Keratinocyte (primary cell): ENCODE measurements at regions not wholly inside any gene's neighbourhood (a gene's known extent, or its start where the extent isn't known, plus 50 kb on each side); places are given as distances from the start of the nearest gene placed in this dataset.

Experiments used
- DNase-seq: peaks from one replicate; pipeline ENCODE4 v3.0.0-alpha.2; 2011; ENCODE audit warnings: low read depth, missing footprints, low spot score
- FAIRE-seq: peaks from 2 replicates; lab custom pipeline; 2011; peaks lifted over from hg19 to GRCh38; lab: Jason Lieb, UNC
- H2AFZ ChIP-seq: 2 replicates; pipeline ENCODE4 v1.6.0; 2012; ENCODE audit warnings: low read length, control low read depth, inconsistent platforms; ENCODE audit not compliant: control insufficient read depth
- H3K27ac ChIP-seq: 2 replicates; pipeline ENCODE4 v1.5.1; 2011; ENCODE audit warnings: low read length; ENCODE audit not compliant: control insufficient read depth, insufficient read depth
- H3K27me3 ChIP-seq: 3 replicates; pipeline ENCODE4 v1.6.0; 2011; ENCODE audit warnings: low read length; ENCODE audit not compliant: control insufficient read depth, insufficient read depth; ENCODE audit errors: extremely low read depth
- H3K36me3 ChIP-seq, 2 experiments: 2 replicates in 1 of 2; 3 replicates in 1 of 2; pipeline ENCODE4 v1.5.1; 2011; ENCODE audit warnings: low read length in 2 of 2, mild to moderate bottlenecking in 1 of 2; ENCODE audit not compliant: control insufficient read depth in 2 of 2, insufficient read depth in 2 of 2; ENCODE audit errors: extremely low read depth in 1 of 2
- H3K4me1 ChIP-seq: 3 replicates; pipeline ENCODE4 v1.5.1; 2011; ENCODE audit warnings: low read length; ENCODE audit not compliant: control insufficient read depth, insufficient read depth; ENCODE audit errors: extremely low read depth
- H3K4me2 ChIP-seq: 3 replicates; pipeline ENCODE4 v1.6.0; 2011; ENCODE audit warnings: low read depth, low read length; ENCODE audit not compliant: control insufficient read depth, insufficient read depth; ENCODE audit errors: extremely low read depth
- H3K4me3 ChIP-seq, 3 experiments: fragments of 200-600 bp in 1 of 3; sonication (generic) in 1 of 3; 2 replicates in 2 of 3; 3 replicates in 1 of 3; pipeline ENCODE4 v1.5.1; 2011 to 2016; ENCODE audit warnings: low read length in 3 of 3, mild to moderate bottlenecking in 3 of 3, control low read depth in 2 of 3, inconsistent platforms in 1 of 3, low read depth in 1 of 3, mixed read lengths in 1 of 3, mixed run types in 1 of 3, moderate library complexity in 1 of 3; ENCODE audit not compliant: control insufficient read depth in 2 of 3, insufficient read depth in 2 of 3; ENCODE audit errors: extremely low read depth in 1 of 3
- H3K79me2 ChIP-seq: 2 replicates; pipeline ENCODE4 v1.6.0; 2012; ENCODE audit warnings: low read length; ENCODE audit not compliant: control insufficient read depth, insufficient read depth
- H3K9ac ChIP-seq: 3 replicates; pipeline ENCODE4 v1.6.0; 2011; ENCODE audit warnings: low read length; ENCODE audit not compliant: control insufficient read depth, insufficient read depth; ENCODE audit errors: extremely low read depth
- H3K9me1 ChIP-seq: 3 replicates; pipeline ENCODE4 v1.6.0; 2011; ENCODE audit warnings: low read length; ENCODE audit not compliant: control insufficient read depth, insufficient read depth; ENCODE audit errors: extremely low read depth
- H3K9me3 ChIP-seq: 2 replicates; pipeline ENCODE4 v1.5.1; 2012; ENCODE audit warnings: low read depth, low read length; ENCODE audit not compliant: control insufficient read depth
- H4K20me1 ChIP-seq: 3 replicates; pipeline ENCODE4 v1.6.0; 2011; ENCODE audit warnings: low read length; ENCODE audit not compliant: control insufficient read depth, insufficient read depth; ENCODE audit errors: extremely low read depth
- EZH2 ChIP-seq: IDR thresholded peaks from one replicate; pipeline ENCODE4 v1.6.1; 2012; ENCODE audit warnings: inconsistent platforms, mild to moderate bottlenecking, low read length, moderate library complexity
- dilution Hi-C: fragments of 300-500 bp; cut with MboI; formaldehyde crosslinking; loops from one replicate; pipeline ENCODE4 v1.7.0; 2020; ENCODE audit warnings: low sequenced_read_pairs; ENCODE audit not compliant: extremely low pct_ligation_motif_present
- TF ChIP-seq, protein P1 (sequence below), 3 experiments: IDR thresholded peaks in 1 of 3; conservative IDR thresholded peaks in 1 of 3; optimal IDR thresholded peaks in 1 of 3; 2 replicates in 2 of 3; 3 replicates in 1 of 3; pipeline versions ENCODE3 to v1.5.1; 2011; ENCODE audit warnings: low read length in 3 of 3, mild to moderate bottlenecking in 3 of 3, moderate library complexity in 2 of 3, control low read depth in 1 of 3, inconsistent platforms in 1 of 3; ENCODE audit not compliant: insufficient read depth in 2 of 3; ENCODE audit errors: extremely low read depth in 1 of 3

DNA sequence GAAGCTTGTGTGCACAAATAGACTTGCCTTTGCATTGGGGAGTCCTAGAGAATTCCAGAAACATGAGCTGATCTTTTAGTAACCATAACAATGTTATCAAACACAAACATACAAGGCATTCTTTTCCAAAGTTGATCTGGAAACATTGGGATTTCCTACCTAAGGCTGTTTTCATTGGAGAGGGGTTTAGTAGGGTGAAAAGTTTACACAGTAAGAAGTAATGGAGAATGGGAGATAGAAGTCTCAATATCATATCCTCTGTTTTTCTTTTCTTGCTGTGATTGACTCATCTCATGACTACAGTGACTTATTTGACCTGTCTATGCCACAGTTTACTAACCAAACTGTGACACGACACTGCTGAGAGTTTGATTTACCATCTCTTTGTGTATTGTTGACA is 65.6 kb upstream of the PLA2G4A start:
- Histone ChIP-seq H3K9me1 (no peaks in the 10 kb centered on the region), H3K27ac (no peak overlapping the region), H3K9me3 (no peaks in the 10 kb centered on the region), H3K79me2 (no peaks in the 10 kb centered on the region), H3K27me3 (no peaks in the 10 kb centered on the region), H3K4me2 (no peak overlapping the region), H2AFZ (no peak overlapping the region), H3K4me3 (no peak overlapping the region), H4K20me1 (no peaks in the 10 kb centered on the region), H3K9ac (no peak overlapping the region), H3K4me1 (no peaks in the 10 kb centered on the region), H3K36me3 (no peaks in the 10 kb centered on the region)
- TF ChIP-seq, protein P1, sequence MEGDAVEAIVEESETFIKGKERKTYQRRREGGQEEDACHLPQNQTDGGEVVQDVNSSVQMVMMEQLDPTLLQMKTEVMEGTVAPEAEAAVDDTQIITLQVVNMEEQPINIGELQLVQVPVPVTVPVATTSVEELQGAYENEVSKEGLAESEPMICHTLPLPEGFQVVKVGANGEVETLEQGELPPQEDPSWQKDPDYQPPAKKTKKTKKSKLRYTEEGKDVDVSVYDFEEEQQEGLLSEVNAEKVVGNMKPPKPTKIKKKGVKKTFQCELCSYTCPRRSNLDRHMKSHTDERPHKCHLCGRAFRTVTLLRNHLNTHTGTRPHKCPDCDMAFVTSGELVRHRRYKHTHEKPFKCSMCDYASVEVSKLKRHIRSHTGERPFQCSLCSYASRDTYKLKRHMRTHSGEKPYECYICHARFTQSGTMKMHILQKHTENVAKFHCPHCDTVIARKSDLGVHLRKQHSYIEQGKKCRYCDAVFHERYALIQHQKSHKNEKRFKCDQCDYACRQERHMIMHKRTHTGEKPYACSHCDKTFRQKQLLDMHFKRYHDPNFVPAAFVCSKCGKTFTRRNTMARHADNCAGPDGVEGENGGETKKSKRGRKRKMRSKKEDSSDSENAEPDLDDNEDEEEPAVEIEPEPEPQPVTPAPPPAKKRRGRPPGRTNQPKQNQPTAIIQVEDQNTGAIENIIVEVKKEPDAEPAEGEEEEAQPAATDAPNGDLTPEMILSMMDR (optimal IDR thresholded peaks at IDR 0.05 in 1 of 3, IDR thresholded peaks at IDR 0.05 in 1 of 3, conservative IDR thresholded peaks at IDR 0.05 in 1 of 3; ENCODE audit: extremely low read depth in 1 of 3, insufficient read depth in 2 of 3, low read length in 3 of 3): no peak
- no peak for TF ChIP-seq EZH2
- dilution Hi-C loops: no loop called here
- DNase-seq: no peak
- FAIRE-seq: no peak

DNA sequence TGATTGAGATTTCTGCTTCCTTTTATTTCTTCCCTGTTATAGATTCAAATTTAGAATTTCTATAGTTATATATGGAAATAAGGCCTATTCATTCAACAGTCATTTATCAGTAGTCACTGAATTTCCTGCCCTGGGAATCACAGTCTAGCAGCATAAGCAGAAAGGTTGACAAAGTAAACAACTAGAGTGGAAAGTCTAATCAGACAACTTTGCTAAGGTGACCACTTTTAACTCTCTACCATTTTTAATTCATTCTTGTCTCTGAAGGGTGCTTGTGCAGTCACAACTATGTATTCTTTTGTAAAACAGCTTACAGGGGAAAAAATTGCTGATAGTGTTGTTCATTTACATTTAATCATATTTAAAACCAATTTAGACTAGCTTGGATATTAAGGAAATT is 66.1 kb upstream of the PLA2G4A start:
- Histone ChIP-seq H3K9me1 (no peaks in the 10 kb centered on the region), H3K9me3 (no peaks in the 10 kb centered on the region), H3K4me1 (no peaks in the 10 kb centered on the region), H3K36me3 (no peaks in the 10 kb centered on the region), H3K4me3 (no peak overlapping the region), H3K9ac (no peak overlapping the region), H3K79me2 (no peaks in the 10 kb centered on the region), H3K4me2 (no peak overlapping the region), H4K20me1 (no peaks in the 10 kb centered on the region), H3K27me3 (no peaks in the 10 kb centered on the region), H2AFZ (no peak overlapping the region), H3K27ac (no peak overlapping the region)
- DNase-seq: no peak
- dilution Hi-C loops: no loop called here
- TF ChIP-seq, protein P1 (optimal IDR thresholded peaks at IDR 0.05 in 1 of 3, IDR thresholded peaks at IDR 0.05 in 1 of 3, conservative IDR thresholded peaks at IDR 0.05 in 1 of 3; ENCODE audit: extremely low read depth in 1 of 3, insufficient read depth in 2 of 3, low read length in 3 of 3): no peak
- no peak for TF ChIP-seq EZH2
- no peak for FAIRE-seq
